ENCODE measurements at regions not wholly inside any gene's neighbourhood (a gene's known extent, or its start where the extent isn't known, plus 50 kb on each side); places are given as distances from the start of the nearest gene placed in this dataset.

- TF ChIP-seq EZH2 (IDR thresholded peaks at IDR 0.05; ENCODE audit: low read length) (no peak), CTCF (optimal IDR thresholded peaks at IDR 0.05 in 1 of 3, IDR thresholded peaks at IDR 0.05 in 1 of 3, conservative IDR thresholded peaks at IDR 0.05 in 1 of 3; ENCODE audit: extremely low read depth in 1 of 3, insufficient read depth in 2 of 3, low read length in 3 of 3) (no peak)
Observed at GRCh38 chrX:4925911-4926310, 1212.5 kb upstream of the PRKX start.
